CD8-positive, alpha-beta memory T cell (primary cell): ENCODE measurements at regions not wholly inside any gene's neighbourhood (a gene's known extent, or its start where the extent isn't known, plus 50 kb on each side); places are given as distances from the start of the nearest gene placed in this dataset.
A peak's percentile ranks its signal among the peaks of the same experiment; 100 is the strongest.

ENCODE experiments used
- CTCF ChIA-PET: fragments of 350-600 bp; sonication (Branson Sonifier 250); formaldehyde crosslinking; loops from one replicate; lab custom pipeline; 2021; ENCODE audit warnings: antibody characterized with exemption; lab: Charles Lee
- POLR2A ChIA-PET: fragments of 350-600 bp; sonication (Branson Sonifier 250); formaldehyde crosslinking; loops from one replicate; lab custom pipeline; 2021; ENCODE audit warnings: antibody characterized with exemption; lab: Charles Lee
- DNase-seq, 5 donors: peaks; one replicate each; pipeline versions ENCODE4 v3.0.0 to v3.0.0-alpha.2; 2020 to 2022; ENCODE audit warnings: mixed read lengths in 1 of 5
- H3K27ac ChIP-seq: one replicate; pipeline ENCODE4 v1.7.0; 2013; ENCODE audit warnings: low read depth, mild to moderate bottlenecking, low read length, moderate library complexity
- H3K27me3 ChIP-seq: 2 replicates; pipeline ENCODE4 v1.7.0; 2013; ENCODE audit warnings: low read length, mild to moderate bottlenecking; ENCODE audit not compliant: insufficient read depth, poor library complexity, severe bottlenecking
- H3K36me3 ChIP-seq: 2 replicates; pipeline ENCODE4 v1.7.0; 2013; ENCODE audit warnings: mild to moderate bottlenecking, low read length, moderate library complexity; ENCODE audit not compliant: insufficient read depth
- H3K4me1 ChIP-seq: 2 replicates; pipeline ENCODE4 v1.7.0; 2013; ENCODE audit warnings: mild to moderate bottlenecking, low read length, moderate library complexity; ENCODE audit not compliant: insufficient read depth
- H3K4me3 ChIP-seq: 2 replicates; pipeline ENCODE4 v1.7.0; 2013; ENCODE audit warnings: mild to moderate bottlenecking, low read length
- H3K9me3 ChIP-seq: 2 replicates; pipeline ENCODE4 v1.7.0; 2013; ENCODE audit warnings: mild to moderate bottlenecking, low read length
- H3K27ac Mint-ChIP-seq, 8 donors: one replicate each; pipeline ENCODE4 v1.8.0; 2020 to 2021; ENCODE audit warnings: mixed read lengths in 8 of 8, mild to moderate bottlenecking in 6 of 8, inconsistent platforms in 3 of 8, moderate library complexity in 3 of 8
- H3K27me3 Mint-ChIP-seq, 2 donors: one replicate each; pipeline ENCODE4 v1.8.0; 2020 to 2021; ENCODE audit warnings: mixed read lengths in 2 of 2, mild to moderate bottlenecking in 1 of 2, moderate library complexity in 1 of 2
- H3K36me3 Mint-ChIP-seq, 3 donors: one replicate each; pipeline ENCODE4 v1.8.0; 2020 to 2021; ENCODE audit warnings: mixed read lengths in 3 of 3, inconsistent platforms in 1 of 3, mild to moderate bottlenecking in 1 of 3
- H3K4me1 Mint-ChIP-seq, 3 donors: one replicate each; pipeline ENCODE4 v1.8.0; 2020 to 2021; ENCODE audit warnings: mixed read lengths in 3 of 3, inconsistent platforms in 1 of 3, mild to moderate bottlenecking in 1 of 3
- H3K4me3 Mint-ChIP-seq, 7 donors: one replicate each; pipeline ENCODE4 v1.8.0; 2020 to 2021; ENCODE audit warnings: mixed read lengths in 7 of 7, mild to moderate bottlenecking in 6 of 7, moderate library complexity in 4 of 7, inconsistent platforms in 2 of 7
- H3K9me3 Mint-ChIP-seq, 5 donors: one replicate each; pipeline ENCODE4 v1.8.0; 2020 to 2022; ENCODE audit warnings: mixed read lengths in 5 of 5, mild to moderate bottlenecking in 3 of 5, moderate library complexity in 2 of 5, inconsistent platforms in 1 of 5

GRCh38 chr15:62403164-62403809, 238.2 kb upstream of the C2CD4B start:
- no peak overlapping the region for H3K27ac Mint-ChIP-seq
- H3K27me3 Mint-ChIP-seq, result peaks cover 17 to 70% of the 10 kb centered on the region in 2 donors
- H3K9me3 Mint-ChIP-seq, result peaks cover 0 to 19% (median 10%) of the 10 kb centered on the region in 5 donors
- DNase-seq, result no peak
- CTCF ChIA-PET, result no interaction called here
- Histone ChIP-seq H3K36me3 (no peaks in the 10 kb centered on the region), H3K4me3 (no peak overlapping the region), H3K4me1 (no peaks in the 10 kb centered on the region), H3K27ac (no peak overlapping the region), H3K27me3 (no peaks in the 10 kb centered on the region), H3K9me3 (no peaks in the 10 kb centered on the region)
- H3K36me3 Mint-ChIP-seq, result peaks cover 0 to 13% (median 1%) of the 10 kb centered on the region in 3 donors
- H3K4me3 Mint-ChIP-seq, result no peak overlapping the region
- no peaks in the 10 kb centered on the region for H3K4me1 Mint-ChIP-seq
- POLR2A ChIA-PET, result no interaction called here

- Mint-ChIP-seq H3K4me3 (no peak overlapping the region), H3K9me3 (peaks cover 0 to 15% (median 7%) of the 10 kb centered on the region in 5 donors), H3K36me3 (peaks cover 0 to 9% (median 0%) of the 10 kb centered on the region in 3 donors), H3K4me1 (no peaks in the 10 kb centered on the region), H3K27me3 (peaks cover 17 to 70% of the 10 kb centered on the region in 2 donors), H3K27ac (peak overlapping the region in 1 of 8 donors; percentile 10)
- no peaks in the 10 kb centered on the region for H3K36me3 ChIP-seq
- H3K27ac ChIP-seq, result no peak overlapping the region
- no peaks in the 10 kb centered on the region for H3K9me3 ChIP-seq
- DNase-seq, result no peak
- POLR2A ChIA-PET, result no interaction called here
- no peaks in the 10 kb centered on the region for H3K27me3 ChIP-seq
- H3K4me1 ChIP-seq, result no peaks in the 10 kb centered on the region
- CTCF ChIA-PET, result no interaction called here
- H3K4me3 ChIP-seq, result no peak overlapping the region
Observed at GRCh38 chr15:62404194-62404985, 239.3 kb upstream of the C2CD4B start.

DNA sequence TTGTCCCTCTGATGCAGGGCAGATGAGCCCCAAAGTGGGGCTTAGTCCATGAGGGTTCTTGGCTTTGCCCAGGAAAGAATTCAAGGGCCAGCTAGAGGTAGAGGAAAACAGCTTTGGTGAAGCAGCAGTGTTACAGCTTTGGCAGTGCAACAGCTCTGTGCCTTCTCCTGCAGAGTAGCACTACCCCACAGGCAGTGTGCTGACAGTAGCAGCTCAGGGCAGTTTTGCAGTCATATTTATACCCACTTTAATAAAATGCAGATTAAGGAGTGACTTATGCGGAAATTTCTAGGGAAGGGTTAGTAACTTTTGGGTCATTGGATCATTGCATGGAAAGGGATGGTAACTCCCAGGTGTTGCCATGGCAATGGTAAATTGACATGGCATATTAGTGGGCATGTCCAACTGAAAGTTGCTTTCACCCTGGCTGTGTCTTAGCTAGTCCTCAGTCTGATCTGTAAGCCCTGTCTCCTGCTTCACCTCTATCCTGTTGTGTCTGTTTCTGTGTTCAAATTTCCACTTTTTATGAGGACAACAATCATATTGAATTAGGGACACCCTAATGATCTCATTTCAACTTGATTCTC, 241.3 kb upstream of the C2CD4B start:
- Histone ChIP-seq H3K27ac (no peak overlapping the region), H3K4me3 (no peak overlapping the region), H3K27me3 (no peaks in the 10 kb centered on the region), H3K36me3 (no peaks in the 10 kb centered on the region), H3K9me3 (no peaks in the 10 kb centered on the region), H3K4me1 (no peaks in the 10 kb centered on the region)
- no peaks in the 10 kb centered on the region for H3K36me3 Mint-ChIP-seq
- no peaks in the 10 kb centered on the region for H3K4me1 Mint-ChIP-seq
- no peak for DNase-seq
- H3K27ac Mint-ChIP-seq, result no peak overlapping the region
- ChIA-PET CTCF (interaction anchor here (0.6 kb wide), 1 partner anchor 678 kb away, joined by 3 read pairs; no protein-coding TSS in a partner anchor), POLR2A (no interaction called here)
- peaks cover 0 to 5% (median 0%) of the 10 kb centered on the region in 5 donors for H3K9me3 Mint-ChIP-seq
- no peak overlapping the region for H3K4me3 Mint-ChIP-seq
- peaks cover 17 to 65% of the 10 kb centered on the region in 2 donors for H3K27me3 Mint-ChIP-seq

DNA sequence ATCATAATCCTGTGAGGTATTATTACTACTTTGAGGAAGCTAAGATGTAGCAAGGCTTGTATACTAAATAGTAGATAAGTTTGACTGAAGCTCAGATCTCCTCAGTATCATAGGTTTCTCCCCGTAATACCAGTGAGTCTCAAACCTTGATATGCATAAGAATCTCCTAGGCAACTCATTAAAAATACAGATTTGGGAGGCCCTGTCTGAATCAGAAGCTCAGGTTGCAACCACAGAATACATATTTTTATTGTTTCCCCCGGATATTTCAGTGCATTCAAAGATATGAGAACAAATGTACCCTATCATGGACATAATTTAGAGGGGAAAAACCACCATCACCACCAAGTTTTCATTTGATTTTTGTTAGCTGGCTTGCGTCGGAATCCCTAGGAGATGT, 242.1 kb upstream of the C2CD4B start:
- no peak for DNase-seq
- H3K4me1 Mint-ChIP-seq, result no peaks in the 10 kb centered on the region

DNA sequence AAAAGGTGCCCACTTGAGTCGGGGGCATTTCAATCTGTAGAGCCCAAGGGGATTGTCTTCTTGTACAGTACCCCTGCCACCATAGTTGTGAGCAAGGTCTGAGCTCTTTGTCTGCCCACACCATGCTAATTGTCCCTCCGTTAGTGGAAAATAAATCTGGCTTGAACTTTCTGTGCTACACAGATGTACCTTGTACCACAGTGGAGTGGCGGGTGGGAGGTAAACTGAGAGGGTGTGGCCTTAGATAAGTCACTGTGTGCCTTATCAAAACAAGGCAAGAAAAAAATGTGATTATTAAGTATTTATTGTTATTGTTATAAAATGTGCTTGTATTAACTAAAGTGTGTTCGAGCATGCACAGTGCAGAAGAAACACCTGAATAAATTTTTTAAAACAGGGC, 242.9 kb upstream of the C2CD4B start:
- no peak for DNase-seq
- ChIA-PET CTCF (no interaction called here), POLR2A (no interaction called here)
- Histone ChIP-seq H3K36me3 (no peaks in the 10 kb centered on the region), H3K27ac (no peak overlapping the region), H3K4me3 (no peak overlapping the region), H3K9me3 (no peaks in the 10 kb centered on the region), H3K4me1 (no peaks in the 10 kb centered on the region), H3K27me3 (no peaks in the 10 kb centered on the region)
- no peak overlapping the region for H3K4me3 Mint-ChIP-seq
- no peaks in the 10 kb centered on the region for H3K4me1 Mint-ChIP-seq
- no peak overlapping the region for H3K27ac Mint-ChIP-seq
- H3K36me3 Mint-ChIP-seq, result no peaks in the 10 kb centered on the region
- peaks cover 15 to 59% of the 10 kb centered on the region in 2 donors for H3K27me3 Mint-ChIP-seq
- H3K9me3 Mint-ChIP-seq, result peaks cover 0 to 3% (median 0%) of the 10 kb centered on the region in 5 donors

More for the DNA sequence above, 242.1 kb upstream of the C2CD4B start:
- Histone ChIP-seq H3K4me3 (no peak overlapping the region), H3K27ac (no peak overlapping the region), H3K4me1 (no peaks in the 10 kb centered on the region), H3K36me3 (no peaks in the 10 kb centered on the region), H3K9me3 (no peaks in the 10 kb centered on the region), H3K27me3 (no peaks in the 10 kb centered on the region)
- H3K27me3 Mint-ChIP-seq, result peaks cover 16 to 63% of the 10 kb centered on the region in 2 donors
- H3K36me3 Mint-ChIP-seq, result no peaks in the 10 kb centered on the region
- no peak overlapping the region for H3K4me3 Mint-ChIP-seq
- ChIA-PET CTCF (no interaction called here), POLR2A (no interaction called here)
- no peak overlapping the region for H3K27ac Mint-ChIP-seq
- peaks cover 0 to 5% (median 0%) of the 10 kb centered on the region in 5 donors for H3K9me3 Mint-ChIP-seq

GRCh38 chr15:62409466-62409865, 244.4 kb upstream of the C2CD4B start:
- Histone ChIP-seq H3K4me3 (no peak overlapping the region), H3K27ac (no peak overlapping the region), H3K9me3 (no peaks in the 10 kb centered on the region), H3K27me3 (no peaks in the 10 kb centered on the region), H3K4me1 (no peaks in the 10 kb centered on the region), H3K36me3 (no peaks in the 10 kb centered on the region)
- no peak overlapping the region for H3K4me3 Mint-ChIP-seq
- H3K27me3 Mint-ChIP-seq, result peaks cover 13 to 45% of the 10 kb centered on the region in 2 donors
- H3K36me3 Mint-ChIP-seq, result no peaks in the 10 kb centered on the region
- no peaks in the 10 kb centered on the region for H3K9me3 Mint-ChIP-seq
- DNase-seq, result no peak
- POLR2A ChIA-PET, result no interaction called here
- CTCF ChIA-PET, result no interaction called here
- H3K27ac Mint-ChIP-seq, result no peak overlapping the region
- no peaks in the 10 kb centered on the region for H3K4me1 Mint-ChIP-seq

DNA sequence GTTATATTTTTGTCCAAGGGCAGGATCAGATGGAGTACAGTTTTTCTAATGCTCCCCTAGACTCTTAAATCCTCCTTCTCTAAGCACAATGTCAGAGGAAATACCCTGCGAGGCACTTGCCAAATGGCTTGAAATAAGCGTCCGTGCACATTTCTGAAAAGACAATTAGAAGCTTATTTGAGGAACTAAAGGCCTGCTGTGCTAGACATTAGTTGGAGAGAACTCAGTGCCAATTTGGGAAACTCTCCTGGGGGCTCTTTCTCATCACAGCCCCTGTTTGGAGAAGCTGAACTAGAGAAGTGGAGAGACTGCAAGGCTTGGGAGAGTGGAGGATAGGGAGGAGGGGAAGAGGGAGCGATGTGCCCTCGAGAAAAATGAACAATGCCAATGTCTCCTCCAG, 247.6 kb upstream of the C2CD4B start:
- CTCF ChIA-PET, result no interaction called here
- Histone ChIP-seq H3K4me3 (no peak overlapping the region), H3K4me1 (no peaks in the 10 kb centered on the region), H3K27ac (no peak overlapping the region), H3K36me3 (no peaks in the 10 kb centered on the region), H3K27me3 (no peaks in the 10 kb centered on the region), H3K9me3 (no peaks in the 10 kb centered on the region)
- POLR2A ChIA-PET, result no interaction called here
- no peaks in the 10 kb centered on the region for H3K4me1 Mint-ChIP-seq
- no peaks in the 10 kb centered on the region for H3K9me3 Mint-ChIP-seq
- DNase-seq, result no peak
- peak overlapping the region in 1 of 8 donors; percentile 48 for H3K27ac Mint-ChIP-seq
- no peaks in the 10 kb centered on the region for H3K36me3 Mint-ChIP-seq
- H3K27me3 Mint-ChIP-seq, result peaks cover 4 to 21% of the 10 kb centered on the region in 2 donors
- no peak overlapping the region for H3K4me3 Mint-ChIP-seq

DNA sequence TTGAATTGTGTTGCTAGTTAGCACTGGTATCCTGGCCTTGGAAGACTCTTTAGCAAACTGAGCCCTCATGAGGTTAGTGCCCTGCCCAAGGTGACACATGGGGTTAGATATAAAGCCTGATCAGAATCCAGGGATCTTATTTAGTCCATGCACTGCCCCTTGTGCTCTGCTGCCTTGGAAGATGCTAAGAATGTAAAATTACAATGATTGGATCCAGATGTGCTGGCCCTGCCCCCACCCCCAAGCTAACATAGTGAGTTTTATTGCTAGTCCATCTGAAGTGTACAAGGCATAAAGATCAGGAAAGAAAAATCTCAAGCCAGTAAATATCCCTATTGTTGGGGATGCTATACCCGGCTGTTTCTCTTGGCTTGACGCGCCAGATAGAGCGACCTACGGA, 248.1 kb upstream of the C2CD4B start:
- DNase-seq, result no peak
- H3K9me3 ChIP-seq, result no peaks in the 10 kb centered on the region
- H3K27me3 ChIP-seq, result no peaks in the 10 kb centered on the region
- no peak overlapping the region for H3K4me3 ChIP-seq
- Mint-ChIP-seq H3K4me3 (no peak overlapping the region), H3K9me3 (no peaks in the 10 kb centered on the region), H3K27me3 (peaks cover 4 to 25% of the 10 kb centered on the region in 2 donors), H3K4me1 (no peaks in the 10 kb centered on the region), H3K27ac (no peak overlapping the region), H3K36me3 (no peaks in the 10 kb centered on the region)
- no peaks in the 10 kb centered on the region for H3K4me1 ChIP-seq
- ChIA-PET CTCF (no interaction called here), POLR2A (no interaction called here)
- no peak overlapping the region for H3K27ac ChIP-seq
- H3K36me3 ChIP-seq, result no peaks in the 10 kb centered on the region
